Activated CD8-positive, alpha-beta T cell treated with anti-CD3 and anti-CD28 coated beads for 36 hours (primary cell): ENCODE measurements at regions not wholly inside any gene's neighbourhood (a gene's known extent, or its start where the extent isn't known, plus 50 kb on each side); places are given as distances from the start of the nearest gene placed in this dataset.
"Not testable (repeated sequence)": the region's sequence is repeated elsewhere in the genome, so short reads cannot be mapped to it uniquely, and the experiment has no call there.

Experiments
- ATAC-seq: fragments of 200-7000 bp; cut with Tn5 transposase; one replicate; pipeline ENCODE4 v1.10.0; 2021; ENCODE audit warnings: mild to moderate bottlenecking, moderate library complexity
- CTCF ChIA-PET: fragments of 350-600 bp; sonication (Branson Sonifier 250); formaldehyde crosslinking; loops from one replicate; lab custom pipeline; 2021; ENCODE audit warnings: antibody characterized with exemption; lab: Charles Lee
- POLR2A ChIA-PET: fragments of 350-600 bp; sonication (Branson Sonifier 250); formaldehyde crosslinking; loops from one replicate; lab custom pipeline; 2021; ENCODE audit warnings: antibody characterized with exemption; lab: Charles Lee
- DNase-seq: peaks from one replicate; pipeline ENCODE4 v3.0.0-alpha.2; 2020
- H3K27ac Mint-ChIP-seq: one replicate; pipeline ENCODE4 v1.8.0; 2021; ENCODE audit warnings: mild to moderate bottlenecking, mixed read lengths
- H3K27me3 Mint-ChIP-seq: one replicate; pipeline ENCODE4 v1.8.0; 2021; ENCODE audit warnings: mixed read lengths
- H3K36me3 Mint-ChIP-seq: one replicate; pipeline ENCODE4 v1.8.0; 2021; ENCODE audit warnings: low read depth, mixed read lengths
- H3K4me1 Mint-ChIP-seq: one replicate; pipeline ENCODE4 v1.8.0; 2021; ENCODE audit warnings: low read depth, mixed read lengths
- H3K4me3 Mint-ChIP-seq: one replicate; pipeline ENCODE4 v1.8.0; 2021; ENCODE audit warnings: mild to moderate bottlenecking, moderate library complexity, mixed read lengths
- H3K9me3 Mint-ChIP-seq: one replicate; pipeline ENCODE4 v1.8.0; 2021; ENCODE audit warnings: mixed read lengths
- intact Hi-C: fragments of 100-400 bp; cut with micrococcal nuclease; formaldehyde crosslinking; loops from one replicate; pipeline ENCODE4 v1.10.0; 2022
- TF ChIP-seq, protein P1 (sequence below): fragments of 200-600 bp; IDR thresholded peaks from one replicate; pipeline ENCODE4 v1.8.0; 2022; ENCODE audit warnings: antibody characterized with exemption, mild to moderate bottlenecking

DNA sequence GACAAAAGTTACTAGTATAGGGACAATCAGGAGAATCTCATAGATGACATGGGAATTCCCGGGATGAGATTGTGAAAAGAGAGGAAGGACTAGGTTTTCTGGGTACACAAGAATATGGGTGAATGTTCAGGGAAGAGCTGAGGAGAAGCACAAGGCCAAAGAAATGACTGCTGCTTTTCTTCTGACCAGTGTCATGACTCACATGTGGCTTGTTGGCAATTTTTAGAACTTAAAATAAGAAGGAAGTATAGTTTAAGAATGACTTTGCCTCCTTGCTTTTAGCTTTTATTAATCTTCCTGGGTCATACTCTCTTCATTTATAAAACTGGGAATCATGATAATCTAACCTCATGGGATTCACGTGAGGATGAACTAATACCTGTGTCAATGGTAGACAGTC is 652.4 kb upstream of the MEF2C start:
- TF ChIP-seq, protein P1, sequence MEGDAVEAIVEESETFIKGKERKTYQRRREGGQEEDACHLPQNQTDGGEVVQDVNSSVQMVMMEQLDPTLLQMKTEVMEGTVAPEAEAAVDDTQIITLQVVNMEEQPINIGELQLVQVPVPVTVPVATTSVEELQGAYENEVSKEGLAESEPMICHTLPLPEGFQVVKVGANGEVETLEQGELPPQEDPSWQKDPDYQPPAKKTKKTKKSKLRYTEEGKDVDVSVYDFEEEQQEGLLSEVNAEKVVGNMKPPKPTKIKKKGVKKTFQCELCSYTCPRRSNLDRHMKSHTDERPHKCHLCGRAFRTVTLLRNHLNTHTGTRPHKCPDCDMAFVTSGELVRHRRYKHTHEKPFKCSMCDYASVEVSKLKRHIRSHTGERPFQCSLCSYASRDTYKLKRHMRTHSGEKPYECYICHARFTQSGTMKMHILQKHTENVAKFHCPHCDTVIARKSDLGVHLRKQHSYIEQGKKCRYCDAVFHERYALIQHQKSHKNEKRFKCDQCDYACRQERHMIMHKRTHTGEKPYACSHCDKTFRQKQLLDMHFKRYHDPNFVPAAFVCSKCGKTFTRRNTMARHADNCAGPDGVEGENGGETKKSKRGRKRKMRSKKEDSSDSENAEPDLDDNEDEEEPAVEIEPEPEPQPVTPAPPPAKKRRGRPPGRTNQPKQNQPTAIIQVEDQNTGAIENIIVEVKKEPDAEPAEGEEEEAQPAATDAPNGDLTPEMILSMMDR: no peak
- ATAC-seq (no peak), DNase-seq (no peak)
- H3K36me3 Mint-ChIP-seq: no peaks in the 10 kb centered on the region
- H3K4me1 Mint-ChIP-seq: no peaks in the 10 kb centered on the region
- ChIA-PET POLR2A (no interaction called here), CTCF (no interaction called here)
- intact Hi-C loops: no loop called here
- H3K9me3 Mint-ChIP-seq: no peaks in the 10 kb centered on the region
- H3K4me3 Mint-ChIP-seq: no peak overlapping the region
- no peak overlapping the region for H3K27ac Mint-ChIP-seq
- H3K27me3 Mint-ChIP-seq: no peaks in the 10 kb centered on the region

DNA sequence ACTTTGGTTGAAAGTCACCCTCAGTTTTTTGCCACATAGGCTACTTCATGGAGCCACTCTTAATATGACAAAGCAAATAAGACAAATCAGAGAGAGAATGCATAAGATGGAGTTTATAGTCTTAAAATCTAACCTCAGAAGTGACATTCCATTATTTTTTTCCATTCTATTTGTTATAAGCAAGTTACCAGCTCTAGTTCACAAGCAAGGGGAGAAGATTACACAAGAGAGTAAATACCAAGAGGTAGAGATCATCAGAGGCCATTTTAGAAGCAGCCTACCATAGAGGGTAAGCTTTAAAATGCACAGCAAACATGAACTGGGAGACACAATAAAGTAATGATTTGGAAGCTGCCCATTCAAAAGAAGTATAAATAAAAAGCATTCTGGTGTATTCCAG is 651.3 kb upstream of the MEF2C start:
- no peak for ATAC-seq
- Mint-ChIP-seq H3K27ac (no peak overlapping the region), H3K4me1 (no peaks in the 10 kb centered on the region), H3K27me3 (no peaks in the 10 kb centered on the region), H3K4me3 (no peak overlapping the region), H3K36me3 (no peaks in the 10 kb centered on the region), H3K9me3 (no peaks in the 10 kb centered on the region)
- TF ChIP-seq, protein P1: no peak
- DNase-seq: no peak
- POLR2A ChIA-PET: no interaction called here
- CTCF ChIA-PET: no interaction called here
- intact Hi-C loops: no loop called here

DNA sequence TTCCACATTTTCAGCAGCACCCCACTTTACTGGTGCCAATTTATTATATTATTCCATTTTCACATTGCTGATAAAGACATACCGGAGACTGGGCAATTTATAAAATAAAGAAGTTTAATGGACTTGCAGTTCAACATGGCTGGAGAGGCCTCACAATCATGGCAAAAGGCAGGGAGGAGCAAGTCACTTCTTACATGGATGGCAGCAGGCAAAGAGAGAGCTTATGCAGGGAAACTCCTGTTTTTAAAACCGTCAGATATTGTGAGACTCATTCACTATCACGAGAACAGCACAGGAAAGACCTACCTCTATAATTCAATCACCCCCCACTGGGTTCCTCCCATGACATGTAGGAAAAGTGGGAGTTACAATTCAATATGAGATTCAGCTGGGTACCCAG is 641.8 kb upstream of the MEF2C start:
- Mint-ChIP-seq H3K27me3 (no peaks in the 10 kb centered on the region), H3K36me3 (no peaks in the 10 kb centered on the region), H3K4me1 (no peaks in the 10 kb centered on the region), H3K27ac (no peak overlapping the region), H3K4me3 (no peak overlapping the region), H3K9me3 (no peaks in the 10 kb centered on the region)
- POLR2A ChIA-PET: no interaction called here
- no peak for ATAC-seq
- CTCF ChIA-PET: no interaction called here
- DNase-seq: no peak
- intact Hi-C loops: no loop called here
- TF ChIP-seq, protein P1: no peak

DNA sequence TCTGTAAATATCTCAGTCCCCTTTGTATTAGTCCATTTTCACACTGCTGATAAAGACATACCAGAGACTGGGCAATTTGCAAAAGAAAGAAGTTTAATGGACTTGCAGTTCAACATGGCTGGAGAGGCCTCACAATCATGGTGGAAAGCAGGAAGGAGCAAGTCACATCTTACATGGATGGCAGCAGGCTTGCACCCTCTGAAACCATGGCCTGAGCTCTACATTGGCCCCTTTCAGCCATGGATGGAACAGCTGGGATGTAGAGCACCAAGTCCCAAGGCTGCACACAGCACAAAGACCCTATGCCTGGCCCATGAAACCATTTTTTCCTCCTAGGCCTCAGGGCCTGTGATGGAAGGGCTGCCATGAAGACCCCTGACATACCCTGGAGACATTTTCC is 640.9 kb upstream of the MEF2C start:
- H3K9me3 Mint-ChIP-seq, H3K4me3 Mint-ChIP-seq, DNase-seq, H3K27ac Mint-ChIP-seq, POLR2A ChIA-PET, H3K36me3 Mint-ChIP-seq, CTCF ChIA-PET, H3K4me1 Mint-ChIP-seq, intact Hi-C loops, H3K27me3 Mint-ChIP-seq, ATAC-seq: not testable (repeated sequence)

DNA sequence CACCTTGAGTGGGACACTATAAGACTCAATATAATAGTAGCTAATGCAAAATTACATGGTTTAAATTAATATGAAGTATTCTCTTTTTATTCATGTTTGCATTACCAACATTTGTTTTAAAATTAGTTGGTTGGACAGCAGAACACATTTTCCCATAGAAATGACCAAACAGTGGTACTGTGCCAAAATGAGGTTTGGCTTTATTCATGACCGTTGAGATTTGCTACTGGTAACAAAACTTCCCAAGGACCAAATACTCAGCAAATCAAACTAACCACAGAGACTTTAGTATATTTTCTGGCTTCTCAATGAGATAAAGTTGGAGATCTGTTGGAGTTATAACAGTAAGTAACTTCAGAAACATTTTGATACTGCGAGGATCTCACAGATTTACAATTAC is 637.8 kb upstream of the MEF2C start:
- no peak overlapping the region for H3K4me3 Mint-ChIP-seq
- ChIA-PET CTCF (no interaction called here), POLR2A (no interaction called here)
- intact Hi-C loops: no loop called here
- TF ChIP-seq, protein P1: no peak
- DNase-seq: no peak
- H3K9me3 Mint-ChIP-seq: no peaks in the 10 kb centered on the region
- no peaks in the 10 kb centered on the region for H3K36me3 Mint-ChIP-seq
- no peaks in the 10 kb centered on the region for H3K27me3 Mint-ChIP-seq
- ATAC-seq: no peak
- H3K27ac Mint-ChIP-seq: no peak overlapping the region
- H3K4me1 Mint-ChIP-seq: no peaks in the 10 kb centered on the region
